Fibroblast of skin of right quadriceps (primary cell): ENCODE measurements at regions not wholly inside any gene's neighbourhood (a gene's known extent, or its start where the extent isn't known, plus 50 kb on each side); places are given as distances from the start of the nearest gene placed in this dataset.

Experiments used
- DNase-seq: peaks from one replicate; pipeline ENCODE4 v3.0.0-alpha.2; 2013

DNA sequence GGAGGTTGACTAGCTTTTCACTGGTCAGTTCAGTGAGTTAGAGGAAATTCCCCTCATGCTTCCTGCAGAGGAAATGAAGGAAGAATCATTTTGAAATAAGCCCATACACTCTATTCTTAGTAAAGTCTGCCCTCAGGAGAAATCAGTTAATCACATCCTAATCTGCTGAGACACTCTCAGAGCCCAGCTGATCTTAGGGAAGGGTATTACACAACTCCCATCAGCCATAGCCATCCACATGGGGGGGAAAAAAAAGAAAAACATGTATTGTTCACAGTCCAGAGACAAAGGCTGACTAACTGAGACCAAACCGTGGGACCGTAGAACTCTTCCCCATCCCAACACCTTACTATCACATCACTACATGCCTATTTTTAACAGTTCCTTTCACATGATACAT, 722.3 kb downstream of the CDH8 start:
- DNase-seq = no peak

DNA sequence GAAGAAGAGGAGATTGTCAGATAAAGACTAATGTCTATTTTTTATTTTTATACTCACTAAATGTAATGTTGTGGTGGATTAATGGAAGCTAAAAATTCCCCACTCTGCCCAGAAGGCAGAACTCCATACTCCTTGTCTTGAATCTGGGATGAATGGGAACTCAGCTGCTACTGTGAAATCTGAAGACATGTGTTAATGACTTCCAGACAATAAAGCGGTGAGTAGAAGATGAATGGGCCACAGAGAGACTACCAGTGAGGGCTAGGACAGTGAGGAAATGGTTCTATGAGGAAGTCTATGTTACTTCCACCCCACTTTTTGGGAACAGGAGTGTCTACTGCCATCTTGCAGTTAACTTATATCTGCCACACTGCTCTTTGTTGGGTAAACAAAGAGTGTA, 726.9 kb downstream of the CDH8 start:
- no peak for DNase-seq

DNA sequence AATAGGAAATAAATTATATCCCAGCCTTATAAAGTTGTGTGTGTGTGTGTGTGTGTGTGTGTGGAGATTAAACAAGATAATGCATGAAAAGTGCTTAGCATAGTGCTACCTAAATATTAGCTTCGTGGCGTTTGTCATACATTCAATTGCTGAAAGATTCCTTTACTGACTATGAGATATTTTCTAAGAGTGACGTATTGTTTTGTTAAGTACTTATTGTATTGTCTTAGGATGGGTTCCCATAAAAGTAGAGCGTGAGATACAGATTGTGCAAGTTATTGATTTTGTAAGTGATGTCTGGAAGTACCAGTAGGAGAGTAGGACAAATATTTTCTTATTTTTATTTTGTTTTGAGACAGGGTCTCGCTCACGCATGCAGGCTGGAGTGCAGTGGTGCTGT, 730.0 kb downstream of the CDH8 start:
- DNase-seq = no peak

DNA sequence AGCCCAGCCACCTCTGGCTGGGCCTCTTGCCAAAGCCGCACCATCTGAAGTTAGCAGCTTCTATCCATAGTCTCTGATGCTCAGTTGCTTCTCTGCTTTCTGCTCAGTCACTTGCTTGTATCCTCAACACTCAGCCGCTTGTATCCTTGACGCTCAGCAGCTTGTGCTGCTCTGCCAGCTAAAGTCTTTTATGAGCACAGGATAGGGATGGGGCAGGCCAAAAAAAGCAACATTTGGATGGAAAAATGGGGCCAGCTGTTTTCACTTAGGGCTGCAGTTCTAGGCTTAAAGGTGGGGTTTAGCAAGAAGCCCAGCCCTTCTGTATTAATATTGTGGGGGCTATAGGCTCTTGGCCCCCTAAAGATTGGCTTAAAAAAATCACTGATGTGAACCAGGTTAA, 739.4 kb downstream of the CDH8 start:
- DNase-seq = no peak

DNA sequence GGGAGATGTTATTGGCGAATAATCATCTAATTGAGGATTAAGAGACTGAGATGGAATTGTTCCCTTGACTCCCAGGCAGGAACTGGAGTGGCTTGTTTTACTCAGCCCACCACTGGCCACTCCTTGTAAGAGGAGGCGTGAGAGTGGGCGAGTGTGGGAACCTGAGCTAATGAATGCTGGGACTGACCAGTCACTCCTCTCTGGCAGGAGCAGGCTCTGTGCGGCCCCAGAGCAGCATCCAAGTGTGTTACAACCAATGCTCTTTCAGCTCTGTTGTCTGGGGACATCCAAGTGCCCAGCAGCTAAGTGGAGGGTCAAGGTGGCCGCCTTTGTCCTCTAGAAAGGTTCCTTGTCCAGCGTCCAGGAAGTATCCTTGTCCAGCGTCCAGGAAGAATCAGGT, 739.9 kb downstream of the CDH8 start:
- DNase-seq = no peak

DNA sequence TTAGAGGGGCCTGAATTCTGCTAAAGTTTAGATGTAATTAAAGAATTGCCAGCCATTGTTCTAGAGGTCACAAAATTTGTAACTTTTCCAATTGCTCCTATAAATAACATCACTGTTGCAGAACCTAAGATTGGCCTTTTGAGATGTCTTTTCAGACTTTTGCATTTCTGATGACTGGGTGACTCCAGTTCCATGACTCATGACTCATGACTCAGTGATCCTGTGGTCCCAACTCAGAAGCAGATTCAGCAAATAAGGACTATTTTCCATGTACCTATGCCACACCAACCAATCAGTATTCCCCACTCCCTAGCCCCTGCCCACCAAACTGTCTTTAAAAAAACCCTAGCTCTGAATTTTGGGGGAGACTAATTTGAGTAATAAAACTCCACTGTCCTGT, 740.9 kb downstream of the CDH8 start:
- DNase-seq = no peak

DNA sequence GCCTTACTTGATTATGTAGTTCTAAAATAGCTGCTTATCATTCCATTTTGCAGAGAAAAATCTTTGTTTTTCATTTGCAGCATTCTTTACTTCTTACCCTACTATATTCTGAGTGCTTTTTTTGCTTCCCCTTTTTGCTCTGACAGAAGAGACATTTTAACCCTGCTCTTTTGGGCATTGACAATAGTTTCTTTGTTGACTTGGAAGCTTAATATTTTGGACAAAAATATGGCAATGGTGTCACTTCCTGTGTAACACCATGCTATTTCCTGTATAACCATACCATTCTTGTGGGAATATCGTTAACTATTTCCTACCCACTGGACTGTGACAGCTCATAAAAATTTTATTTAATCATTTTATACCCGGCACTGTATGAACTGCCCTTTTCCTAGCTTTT, 747.1 kb downstream of the CDH8 start:
- no peak for DNase-seq

DNA sequence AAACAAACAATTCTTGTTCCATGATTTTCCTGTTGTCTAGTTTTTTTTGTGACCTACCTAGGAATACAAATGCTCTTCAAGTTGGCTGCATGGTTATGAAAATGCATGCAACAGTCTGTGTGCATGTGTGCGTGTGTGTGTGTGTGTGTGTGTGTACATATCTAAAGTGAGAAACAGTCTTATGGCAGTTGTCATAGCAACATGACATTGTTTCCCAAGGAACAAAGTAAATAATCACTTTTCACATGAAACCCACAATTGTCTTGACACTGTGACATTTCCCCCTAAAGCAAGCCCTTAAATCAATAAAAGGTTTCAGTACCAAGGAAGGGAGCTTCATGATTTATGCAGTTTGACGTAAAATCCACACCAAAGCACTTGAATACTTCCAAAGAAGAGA, 758.4 kb downstream of the CDH8 start:
- DNase-seq = no peak

DNA sequence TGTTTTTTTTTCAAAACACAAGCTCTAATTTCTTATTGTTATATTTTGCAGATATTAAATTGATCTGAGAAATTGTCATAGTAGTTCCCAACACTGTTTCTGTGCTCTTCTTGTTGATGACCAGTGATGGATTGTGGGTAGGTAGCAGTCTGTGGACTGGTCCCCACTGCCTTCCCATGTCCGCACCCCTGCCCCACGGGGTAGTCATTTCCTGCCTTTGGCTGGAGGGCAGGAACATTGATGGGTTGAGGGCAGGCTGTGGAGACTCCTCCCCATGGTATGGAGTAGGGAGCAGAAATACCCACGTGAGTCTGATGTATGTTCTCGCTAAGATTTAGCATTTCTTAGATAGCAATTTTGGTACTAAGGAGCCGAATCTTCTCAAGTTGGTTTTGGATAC, 762.0 kb downstream of the CDH8 start:
- no peak for DNase-seq

DNA sequence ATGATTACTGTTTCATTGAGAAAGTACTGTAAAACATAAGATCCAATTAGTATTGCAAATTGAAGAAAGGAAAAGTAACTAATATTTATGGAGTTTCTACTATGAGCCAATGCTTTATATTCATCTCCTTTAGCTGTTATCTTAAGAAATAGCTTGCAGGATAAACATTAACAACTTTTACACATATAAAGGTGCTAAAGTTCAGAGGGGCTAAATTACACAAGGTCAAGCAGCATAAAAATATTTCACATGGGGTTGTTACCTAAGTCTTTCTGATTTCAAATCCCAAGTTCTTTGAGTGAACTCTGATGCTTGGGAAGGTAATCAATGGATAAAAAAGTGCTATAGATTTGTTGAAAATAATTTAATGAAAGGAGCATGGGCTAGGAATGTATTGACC, 765.5 kb downstream of the CDH8 start:
- DNase-seq = no peak

DNA sequence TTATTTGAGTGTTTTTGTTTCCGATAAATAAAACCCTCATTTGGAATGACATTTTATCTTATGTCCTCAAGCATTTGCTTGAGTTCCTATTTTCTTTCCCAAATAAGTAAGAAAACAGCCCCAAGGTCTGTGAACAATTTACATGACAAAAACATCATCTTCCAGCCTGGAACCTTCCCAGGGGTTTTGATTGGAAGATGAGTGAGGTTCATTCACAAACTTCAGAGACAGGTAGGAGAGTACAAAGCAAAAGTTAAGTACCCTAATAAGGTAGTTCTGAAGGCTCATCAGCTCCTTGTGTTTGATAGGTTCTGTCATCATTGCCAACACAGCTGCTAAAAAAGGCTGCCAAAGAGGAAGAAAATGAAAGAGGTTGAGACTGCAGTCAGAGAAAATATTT, 772.8 kb downstream of the CDH8 start:
- DNase-seq = no peak

DNA sequence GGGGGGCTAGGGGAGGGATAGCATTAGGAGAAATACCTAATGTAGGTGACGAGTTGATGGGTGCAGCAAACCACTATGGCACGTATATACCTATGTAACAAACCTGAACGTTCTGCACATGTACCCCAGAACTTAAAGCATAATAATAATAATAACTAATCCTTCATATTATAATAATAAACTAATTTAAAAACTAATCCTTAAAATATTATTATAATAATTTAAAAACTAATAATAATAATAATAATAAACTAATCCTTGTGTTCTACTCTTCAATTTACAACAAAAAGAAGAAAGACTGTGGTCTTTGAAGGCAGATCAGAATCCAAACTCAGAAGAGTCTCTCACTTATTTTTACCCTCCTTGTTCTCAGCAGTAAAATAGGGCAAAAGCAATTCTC, 774.9 kb downstream of the CDH8 start:
- no peak for DNase-seq

DNA sequence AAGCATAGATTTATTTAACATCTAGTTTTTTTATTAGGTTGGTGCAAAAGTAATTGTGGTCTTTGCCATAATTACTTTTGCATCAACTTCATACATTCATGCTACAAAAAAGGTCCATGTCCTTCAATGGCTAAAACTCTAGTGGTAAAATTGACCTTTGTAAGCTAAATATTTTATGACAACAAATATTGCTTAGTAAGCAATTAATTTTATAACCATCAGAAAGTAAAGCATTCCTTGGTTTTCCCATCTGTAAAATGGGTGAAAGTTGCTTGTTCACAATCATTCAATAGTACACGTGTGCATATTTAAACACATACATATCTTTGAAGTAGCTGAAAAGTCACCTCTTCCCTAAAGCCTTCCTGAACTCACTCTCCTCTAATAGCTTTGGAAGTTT, 789.6 kb downstream of the CDH8 start:
- no peak for DNase-seq

DNA sequence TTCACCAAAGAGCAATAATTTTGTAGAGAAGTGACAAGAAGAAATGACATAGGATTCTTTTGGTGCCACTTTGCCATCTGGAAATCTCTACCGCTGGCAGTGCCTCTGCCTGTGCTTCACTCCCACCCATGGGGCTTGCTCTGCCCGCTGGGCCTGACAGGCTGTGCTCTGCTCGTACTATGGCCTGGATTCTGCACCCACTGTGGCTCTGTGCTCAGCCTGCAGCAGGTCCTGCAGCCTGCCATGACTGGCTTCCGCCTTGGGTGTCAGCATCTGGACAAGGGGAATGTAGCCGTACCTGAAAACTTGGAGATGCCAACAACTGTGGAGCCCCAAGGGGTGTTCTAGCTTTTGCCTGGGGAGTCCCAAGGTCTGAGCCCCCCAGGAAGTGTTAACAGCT, 792.3 kb downstream of the CDH8 start:
- no peak for DNase-seq

DNA sequence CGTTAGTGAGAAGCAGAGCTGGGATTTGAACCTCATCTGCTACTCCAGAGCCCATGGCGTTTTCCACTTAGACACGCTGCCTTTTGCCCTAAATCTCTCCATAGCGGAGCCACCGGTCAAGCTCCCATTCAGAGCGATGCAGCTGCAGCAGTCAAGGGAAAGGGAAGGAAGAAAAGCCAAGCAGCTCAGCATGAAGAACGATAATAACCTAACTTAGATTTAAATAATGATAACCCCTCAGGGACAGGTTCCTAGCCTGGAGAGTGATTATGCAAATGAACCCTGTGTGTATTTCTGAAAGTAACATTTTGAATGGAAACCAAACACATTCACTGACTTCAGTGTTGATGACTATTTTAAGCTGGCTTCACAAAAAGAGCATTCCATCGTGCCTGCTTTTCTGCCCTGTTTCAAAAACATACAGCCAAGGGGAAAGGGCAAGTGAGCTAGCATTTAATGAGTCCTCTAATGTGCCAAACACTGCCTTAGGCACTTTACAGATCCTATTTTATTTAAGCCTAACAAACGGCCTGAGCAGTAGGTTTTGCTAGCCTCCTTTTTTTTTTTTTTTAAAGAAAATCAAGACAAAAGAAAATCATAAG, 798.3 kb downstream of the CDH8 start:
- no peak for DNase-seq

DNA sequence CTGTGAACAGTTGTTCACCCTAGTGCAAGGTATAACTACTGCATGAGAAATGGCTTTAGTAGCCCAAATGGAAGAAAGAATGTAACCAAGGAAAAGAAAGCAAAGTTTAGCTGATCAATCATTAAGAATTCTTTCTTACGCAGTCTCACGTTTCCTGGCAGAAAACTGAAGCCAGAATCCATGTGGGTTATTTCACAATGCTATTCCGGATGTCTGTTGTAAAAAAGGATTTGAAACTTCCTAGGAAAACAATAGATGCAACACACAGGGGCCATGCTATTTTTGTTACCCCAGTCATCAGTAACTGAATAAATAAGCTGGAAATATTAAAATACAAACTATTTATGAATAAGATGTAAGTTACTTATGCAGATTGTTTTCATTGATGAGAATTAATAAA, 802.5 kb downstream of the CDH8 start:
- DNase-seq = no peak

DNA sequence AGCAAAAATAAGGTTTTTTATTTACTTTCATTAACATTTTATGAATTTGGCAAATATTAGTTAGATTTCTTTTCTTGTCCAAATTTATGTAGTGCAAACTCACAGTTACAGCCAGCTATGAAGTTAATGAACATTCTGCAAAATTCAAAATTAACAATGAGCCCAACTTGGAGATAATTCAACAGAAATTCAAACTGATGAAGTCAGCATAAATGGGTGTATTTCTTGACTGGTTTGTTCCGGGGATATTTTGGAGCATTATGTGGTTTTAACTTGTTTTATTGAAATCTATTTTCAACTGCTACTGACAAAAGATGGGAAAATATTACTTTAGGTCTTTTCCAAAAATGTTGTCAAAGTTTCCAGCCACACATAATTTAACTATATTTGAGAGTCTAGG, 807.9 kb downstream of the CDH8 start:
- DNase-seq = no peak

DNA sequence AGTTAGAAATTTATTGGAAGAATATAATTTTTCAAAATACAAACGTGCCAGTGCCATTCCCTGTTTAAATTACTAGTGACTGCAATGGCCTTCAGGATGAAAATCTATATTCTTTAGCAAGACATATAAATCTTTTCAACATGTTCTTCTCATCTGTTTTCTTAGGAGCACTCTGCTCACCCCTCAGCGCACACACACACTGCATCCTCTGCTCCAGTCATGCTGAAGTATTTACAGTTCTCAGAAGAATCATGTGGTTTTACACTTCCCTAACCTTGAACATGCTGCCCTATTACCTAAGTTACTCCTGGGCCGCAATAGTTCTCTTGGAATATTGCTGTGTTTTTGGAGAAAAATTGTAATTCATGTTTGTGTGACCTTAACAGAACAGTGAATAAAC, 820.6 kb downstream of the CDH8 start:
- DNase-seq = no peak

DNA sequence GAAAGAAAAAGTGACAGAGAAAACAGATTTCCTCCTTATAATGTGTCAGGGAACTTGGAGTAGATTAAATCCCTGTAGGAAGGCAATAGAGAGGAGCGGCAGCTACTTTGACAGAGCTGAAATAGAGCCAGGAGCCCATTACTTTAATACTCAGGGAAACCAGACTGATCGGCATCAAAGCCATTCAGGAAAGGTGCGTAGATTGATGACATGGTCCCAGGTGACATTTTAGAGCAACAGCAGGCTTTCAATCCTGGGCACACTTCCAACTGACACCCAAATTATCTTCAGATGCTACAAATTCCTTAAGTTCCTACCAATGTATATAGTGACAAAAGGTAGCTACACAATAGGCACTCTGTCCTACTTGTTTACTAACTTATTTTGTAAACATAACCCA, 821.5 kb downstream of the CDH8 start:
- no peak for DNase-seq

DNA sequence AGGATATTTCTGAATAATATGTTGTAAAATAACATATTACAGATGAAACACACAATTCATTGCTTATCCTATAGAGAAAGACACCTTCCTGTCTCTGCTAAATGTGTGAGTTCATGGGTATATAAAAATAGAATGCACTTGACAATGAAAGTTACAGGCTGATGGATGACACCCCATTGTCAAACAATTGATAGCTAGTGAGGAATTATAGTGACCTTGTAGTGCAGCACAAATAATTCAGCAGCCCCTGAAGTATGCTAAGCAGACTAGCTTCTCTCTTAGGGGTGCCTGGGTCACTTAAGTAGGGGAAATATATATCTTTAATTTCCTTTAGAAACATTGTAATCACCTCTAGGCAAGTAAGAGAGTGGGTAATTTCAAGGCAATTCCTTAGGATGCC, 826.2 kb downstream of the CDH8 start:
- DNase-seq = no peak

DNA sequence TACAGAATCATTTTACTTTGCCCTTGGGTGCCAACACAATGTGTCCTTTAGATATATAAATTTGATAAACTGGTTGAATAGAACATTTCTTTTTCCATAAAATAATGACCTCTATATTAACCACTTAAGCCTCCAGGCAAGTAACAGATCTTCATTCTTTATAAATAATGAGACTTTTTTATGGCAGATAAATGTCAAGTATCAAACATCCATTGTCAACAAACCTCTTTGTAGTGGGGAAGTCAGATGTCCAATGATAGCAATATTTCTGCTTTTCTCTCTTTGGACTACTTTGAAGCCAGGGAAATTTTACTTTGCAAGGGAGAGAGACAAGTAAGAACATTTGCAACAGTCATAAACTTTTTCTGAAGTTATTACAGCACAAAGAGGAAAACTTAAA, 841.2 kb downstream of the CDH8 start:
- DNase-seq = no peak

DNA sequence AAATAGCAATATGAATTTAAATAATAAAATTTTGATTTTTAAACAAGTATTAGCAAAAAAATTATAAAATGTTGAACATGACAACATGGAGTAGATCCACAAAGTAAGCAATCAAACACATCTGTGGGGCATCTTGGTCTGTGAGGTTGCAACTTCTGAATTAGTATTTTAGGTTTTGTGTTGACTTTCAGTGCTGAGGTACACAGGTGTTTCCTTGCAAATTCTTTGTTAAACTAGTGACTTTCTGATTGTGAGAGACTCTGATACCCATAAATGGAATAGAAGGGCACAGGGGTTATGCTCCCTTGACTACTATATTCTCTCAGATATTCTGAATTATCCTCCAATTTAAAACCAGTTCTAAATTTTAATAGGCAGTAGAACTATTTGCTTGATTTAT, 841.7 kb downstream of the CDH8 start:
- no peak for DNase-seq

DNA sequence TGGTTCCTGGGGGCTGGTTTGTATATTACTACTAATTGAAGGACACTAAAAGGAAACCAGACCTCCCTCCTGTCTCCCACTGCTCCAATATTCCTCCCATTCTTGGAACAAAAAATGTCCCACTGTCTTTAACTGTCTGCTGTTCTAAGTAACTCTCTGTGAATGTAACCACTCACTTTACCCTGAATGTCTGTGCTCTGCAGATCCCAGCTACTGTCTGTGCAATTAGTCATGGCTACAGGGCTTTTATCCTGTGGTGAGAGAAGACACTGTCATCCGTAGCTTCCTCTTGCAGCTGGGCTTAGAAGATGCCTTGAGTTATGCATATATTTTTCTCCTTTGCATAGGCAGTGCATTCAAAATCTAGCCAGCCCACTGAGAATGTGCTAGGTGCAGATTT, 853.8 kb downstream of the CDH8 start:
- DNase-seq = no peak

DNA sequence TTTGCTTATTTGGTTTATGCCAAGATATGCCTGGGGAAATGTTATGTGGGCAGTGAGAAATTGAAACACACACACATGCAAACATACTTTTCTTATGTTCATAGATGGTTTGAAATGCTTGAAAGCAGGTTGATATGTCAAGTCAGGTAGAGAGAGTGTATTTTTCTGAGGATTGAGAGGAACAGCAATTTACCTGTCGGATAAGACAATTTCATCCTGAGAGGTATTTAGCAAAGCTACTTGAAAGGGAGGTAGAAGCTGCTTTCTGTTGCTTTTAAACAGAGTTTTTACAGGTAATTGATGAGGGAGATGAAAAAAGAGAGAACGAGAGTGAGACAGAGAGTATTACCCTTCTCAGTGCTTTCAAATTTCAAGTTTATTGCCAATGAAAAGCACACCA, 854.3 kb downstream of the CDH8 start:
- DNase-seq = no peak

DNA sequence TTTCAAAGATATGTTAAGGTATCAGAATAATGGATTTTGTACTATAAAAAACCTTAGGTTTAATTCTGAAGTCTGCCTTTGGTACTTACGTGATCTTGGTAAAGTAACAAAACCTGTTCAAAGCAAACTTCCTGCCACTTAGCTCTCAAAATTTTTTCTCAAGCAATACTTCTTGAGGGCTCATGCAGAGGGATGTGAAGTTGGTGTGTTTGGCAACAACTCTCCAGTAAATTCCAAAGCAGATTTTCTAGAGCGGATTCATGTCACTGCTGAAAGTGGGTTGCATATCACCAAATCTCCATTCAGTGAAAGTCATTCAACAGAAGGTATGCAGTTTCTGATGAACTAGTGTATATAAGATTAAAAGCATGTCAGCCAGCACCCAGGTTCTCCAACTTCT, 856.7 kb downstream of the CDH8 start:
- no peak for DNase-seq

DNA sequence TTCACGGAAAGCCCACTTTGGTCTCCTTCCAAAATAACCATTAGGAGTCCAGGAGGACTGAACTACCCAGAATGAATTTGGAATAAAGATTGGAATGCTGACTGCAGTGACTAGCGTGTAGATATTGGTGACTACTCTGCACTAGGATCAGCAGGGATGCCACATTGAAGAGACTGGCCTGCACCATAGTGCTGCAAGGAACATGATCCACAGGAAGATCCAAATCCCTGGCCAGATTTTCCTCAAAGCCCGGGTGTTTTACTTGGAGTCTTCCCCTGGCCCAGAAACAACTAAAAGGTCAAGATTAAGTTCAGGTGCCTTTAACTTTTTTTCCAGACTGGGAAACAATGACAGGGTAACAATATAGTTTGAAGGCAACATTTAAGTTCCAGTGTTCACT, 870.4 kb downstream of the CDH8 start:
- DNase-seq = no peak
